ENCODE measurements at regions not wholly inside any gene's neighbourhood (a gene's known extent, or its start where the extent isn't known, plus 50 kb on each side); places are given as distances from the start of the nearest gene placed in this dataset.

GRCh38 chr11:64449381-64450167 lies 90.6 kb downstream of the RPS6KA4 start (continued):
- TF ChIP-seq RAD21 (IDR thresholded peaks at IDR 0.05; ENCODE audit: insufficient read depth, low read depth, low read length) (peak; percentile 42), DPF2 (IDR thresholded peaks at IDR 0.05) (no peak), SIN3A (IDR thresholded peaks at IDR 0.05; ENCODE audit: low read depth, low read length) (no peak), SMC3 (IDR thresholded peaks at IDR 0.05; ENCODE audit: borderline replicate concordance, low read length) (peak; percentile 43), RCOR1 (conservative IDR thresholded peaks at IDR 0.05; ENCODE audit: low read depth, low read length) (no peak), RBBP5 (conservative IDR thresholded peaks at IDR 0.05) (no peak), NR2C1 (IDR thresholded peaks at IDR 0.05) (no peak), RB1 (IDR thresholded peaks at IDR 0.05; ENCODE audit: borderline replicate concordance) (0 out of 2 replicates have a peak, but pooled peaks have one; percentile 37), ESRRA (IDR thresholded peaks at IDR 0.05; ENCODE audit: low read length) (no peak), SKIL (IDR thresholded peaks at IDR 0.05; ENCODE audit: low read depth, poor library complexity, severe bottlenecking) (no peak), ASH2L (IDR thresholded peaks at IDR 0.05; ENCODE audit: borderline replicate concordance, low read depth) (no peak), JUNB (IDR thresholded peaks at IDR 0.05) (no peak), FOXM1 (IDR thresholded peaks at IDR 0.05; ENCODE audit: low read depth, low read length) (no peak), TCF12 (IDR thresholded peaks at IDR 0.05; ENCODE audit: low read depth, low read length) (no peak), NFYA (IDR thresholded peaks at IDR 0.05; ENCODE audit: borderline replicate concordance, low read depth, low read length) (no peak), NR2C2 (IDR thresholded peaks at IDR 0.05; ENCODE audit: borderline replicate concordance, control insufficient read depth, insufficient read length, low read depth) (no peak), CBX3 (IDR thresholded peaks at IDR 0.05; ENCODE audit: borderline replicate concordance, low read depth) (no peak), ZBED1 (IDR thresholded peaks at IDR 0.05; ENCODE audit: borderline replicate concordance) (no peak), STAT1 (conservative IDR thresholded peaks at IDR 0.05) (no peak), ZNF622 (IDR thresholded peaks at IDR 0.05) (no peak), BHLHE40 (IDR thresholded peaks at IDR 0.05; ENCODE audit: borderline replicate concordance in 1 of 2, low read depth in 2 of 2, low read length in 1 of 2) (no peak), BCLAF1 (IDR thresholded peaks at IDR 0.05) (no peak), TBL1XR1 (IDR thresholded peaks at IDR 0.05; ENCODE audit: low read depth, low read length) (no peak), EZH2 (IDR thresholded peaks at IDR 0.05; ENCODE audit: borderline replicate concordance, control insufficient read depth, low read depth, low read length) (no peak), NFYB (IDR thresholded peaks at IDR 0.05; ENCODE audit: insufficient read depth, low read depth, low read length) (no peak), HDGF (IDR thresholded peaks at IDR 0.05) (no peak)
- TF ChIP-seq, protein P1, sequence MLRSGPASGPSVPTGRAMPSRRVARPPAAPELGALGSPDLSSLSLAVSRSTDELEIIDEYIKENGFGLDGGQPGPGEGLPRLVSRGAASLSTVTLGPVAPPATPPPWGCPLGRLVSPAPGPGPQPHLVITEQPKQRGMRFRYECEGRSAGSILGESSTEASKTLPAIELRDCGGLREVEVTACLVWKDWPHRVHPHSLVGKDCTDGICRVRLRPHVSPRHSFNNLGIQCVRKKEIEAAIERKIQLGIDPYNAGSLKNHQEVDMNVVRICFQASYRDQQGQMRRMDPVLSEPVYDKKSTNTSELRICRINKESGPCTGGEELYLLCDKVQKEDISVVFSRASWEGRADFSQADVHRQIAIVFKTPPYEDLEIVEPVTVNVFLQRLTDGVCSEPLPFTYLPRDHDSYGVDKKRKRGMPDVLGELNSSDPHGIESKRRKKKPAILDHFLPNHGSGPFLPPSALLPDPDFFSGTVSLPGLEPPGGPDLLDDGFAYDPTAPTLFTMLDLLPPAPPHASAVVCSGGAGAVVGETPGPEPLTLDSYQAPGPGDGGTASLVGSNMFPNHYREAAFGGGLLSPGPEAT (IDR thresholded peaks at IDR 0.05; ENCODE audit: low read depth), result no peak

Measured in GM12878 (cell line).